Nephron progenitor cell (in vitro differentiated cells): ENCODE measurements at regions not wholly inside any gene's neighbourhood (a gene's known extent, or its start where the extent isn't known, plus 50 kb on each side); places are given as distances from the start of the nearest gene placed in this dataset.

Source experiments
- DNase-seq: peaks from one replicate; pipeline ENCODE4 v3.0.0; 2021
- H3K27ac Mint-ChIP-seq: 2 replicates; pipeline ENCODE4 v1.8.0; 2021; ENCODE audit warnings: mild to moderate bottlenecking, moderate library complexity, mixed read lengths
- H3K27me3 Mint-ChIP-seq: 2 replicates; pipeline ENCODE4 v1.8.0; 2021; ENCODE audit warnings: mild to moderate bottlenecking, low read depth, mixed read lengths; ENCODE audit not compliant: poor library complexity
- H3K36me3 Mint-ChIP-seq: 2 replicates; pipeline ENCODE4 v1.8.0; 2021; ENCODE audit warnings: low read depth, mixed read lengths
- H3K4me1 Mint-ChIP-seq: 2 replicates; pipeline ENCODE4 v1.8.0; 2021; ENCODE audit warnings: mixed read lengths
- H3K4me3 Mint-ChIP-seq: 2 replicates; pipeline ENCODE4 v1.8.0; 2021; ENCODE audit warnings: mild to moderate bottlenecking, moderate library complexity, mixed read lengths
- H3K9me3 Mint-ChIP-seq: 2 replicates; pipeline ENCODE4 v1.8.0; 2021; ENCODE audit warnings: mild to moderate bottlenecking, moderate library complexity, mixed read lengths
- TF ChIP-seq, protein P1 (sequence below): fragments of 200-600 bp; sonication (generic); IDR thresholded peaks from 2 replicates; pipeline ENCODE4 v1.5.0; 2021; ENCODE audit warnings: antibody characterized with exemption

DNA sequence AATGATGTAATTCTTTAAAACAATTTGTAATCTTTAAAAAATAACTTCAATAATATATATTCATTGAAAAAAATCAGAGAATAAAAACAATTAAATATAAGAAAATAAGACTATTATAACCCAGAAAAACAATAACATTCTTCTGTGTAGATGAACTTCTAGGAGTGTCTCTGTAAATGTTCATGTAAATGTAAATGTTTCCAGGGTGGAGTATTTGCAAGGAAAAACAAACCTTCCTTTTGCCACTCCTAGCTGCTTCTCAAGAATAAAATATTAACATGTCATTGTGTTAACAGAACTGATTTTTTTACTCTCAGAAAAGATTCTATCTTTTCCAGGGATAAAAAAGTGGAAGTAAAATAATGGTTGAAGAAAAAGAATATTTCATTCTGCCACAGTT lies 431.9 kb downstream of the PLCL1 start:
- H3K27me3 Mint-ChIP-seq: no peaks in the 10 kb centered on the region
- H3K4me1 Mint-ChIP-seq: peaks cover 26% of the 10 kb centered on the region
- H3K4me3 Mint-ChIP-seq: no peak overlapping the region
- no peaks in the 10 kb centered on the region for H3K9me3 Mint-ChIP-seq
- no peak overlapping the region for H3K27ac Mint-ChIP-seq
- DNase-seq: no peak
- TF ChIP-seq, protein P1, sequence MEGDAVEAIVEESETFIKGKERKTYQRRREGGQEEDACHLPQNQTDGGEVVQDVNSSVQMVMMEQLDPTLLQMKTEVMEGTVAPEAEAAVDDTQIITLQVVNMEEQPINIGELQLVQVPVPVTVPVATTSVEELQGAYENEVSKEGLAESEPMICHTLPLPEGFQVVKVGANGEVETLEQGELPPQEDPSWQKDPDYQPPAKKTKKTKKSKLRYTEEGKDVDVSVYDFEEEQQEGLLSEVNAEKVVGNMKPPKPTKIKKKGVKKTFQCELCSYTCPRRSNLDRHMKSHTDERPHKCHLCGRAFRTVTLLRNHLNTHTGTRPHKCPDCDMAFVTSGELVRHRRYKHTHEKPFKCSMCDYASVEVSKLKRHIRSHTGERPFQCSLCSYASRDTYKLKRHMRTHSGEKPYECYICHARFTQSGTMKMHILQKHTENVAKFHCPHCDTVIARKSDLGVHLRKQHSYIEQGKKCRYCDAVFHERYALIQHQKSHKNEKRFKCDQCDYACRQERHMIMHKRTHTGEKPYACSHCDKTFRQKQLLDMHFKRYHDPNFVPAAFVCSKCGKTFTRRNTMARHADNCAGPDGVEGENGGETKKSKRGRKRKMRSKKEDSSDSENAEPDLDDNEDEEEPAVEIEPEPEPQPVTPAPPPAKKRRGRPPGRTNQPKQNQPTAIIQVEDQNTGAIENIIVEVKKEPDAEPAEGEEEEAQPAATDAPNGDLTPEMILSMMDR: no peak
- H3K36me3 Mint-ChIP-seq: no peaks in the 10 kb centered on the region

DNA sequence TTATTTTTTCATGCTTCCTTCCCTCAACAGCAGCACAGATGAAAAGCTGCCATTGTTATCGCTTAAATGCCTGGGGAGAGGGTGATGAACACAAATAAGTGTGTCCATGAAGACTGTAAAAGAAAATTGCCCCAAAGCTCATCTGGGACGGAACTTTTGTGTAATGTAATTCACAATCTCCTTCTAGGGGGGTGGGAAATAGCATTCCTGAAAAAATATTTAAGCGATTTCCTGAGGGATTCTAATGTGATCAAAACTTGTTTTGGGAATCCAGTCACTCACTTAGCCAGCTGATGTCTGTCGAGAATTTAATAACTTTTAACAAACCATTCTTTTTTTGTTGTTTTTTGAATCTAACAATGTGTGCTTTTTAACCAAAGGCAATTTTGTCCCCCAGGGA lies 427.9 kb downstream of the PLCL1 start:
- H3K9me3 Mint-ChIP-seq: no peaks in the 10 kb centered on the region
- H3K27me3 Mint-ChIP-seq: no peaks in the 10 kb centered on the region
- peaks cover 29% of the 10 kb centered on the region for H3K4me1 Mint-ChIP-seq
- no peak overlapping the region for H3K27ac Mint-ChIP-seq
- H3K4me3 Mint-ChIP-seq: no peak overlapping the region
- TF ChIP-seq, protein P1: no peak
- no peak for DNase-seq
- H3K36me3 Mint-ChIP-seq: no peaks in the 10 kb centered on the region

DNA sequence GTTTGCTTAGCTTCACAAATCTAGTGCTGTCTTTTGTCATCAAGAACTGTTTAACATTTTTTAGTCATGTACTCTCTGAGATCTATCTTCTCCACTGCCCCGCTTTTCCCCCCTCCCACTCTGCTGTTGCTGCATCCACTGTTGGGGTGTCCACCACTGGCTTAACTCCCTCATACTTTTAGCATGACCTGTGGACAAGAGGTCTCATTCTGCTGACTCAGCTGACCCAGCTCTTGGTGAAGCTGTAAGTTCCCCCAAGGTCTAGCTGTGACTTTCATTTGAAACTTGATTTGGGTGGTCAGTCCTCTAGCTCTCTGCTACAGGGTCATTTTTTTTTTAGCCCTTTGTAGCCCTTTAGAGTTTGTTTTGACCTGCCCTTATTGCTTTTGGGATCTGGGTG lies 427.2 kb downstream of the PLCL1 start:
- Mint-ChIP-seq H3K4me1 (peaks cover 29% of the 10 kb centered on the region), H3K36me3 (no peaks in the 10 kb centered on the region), H3K9me3 (no peaks in the 10 kb centered on the region), H3K27me3 (no peaks in the 10 kb centered on the region), H3K27ac (peak overlapping the region; percentile 58), H3K4me3 (no peak overlapping the region)
- TF ChIP-seq, protein P1: no peak
- DNase-seq: no peak

DNA sequence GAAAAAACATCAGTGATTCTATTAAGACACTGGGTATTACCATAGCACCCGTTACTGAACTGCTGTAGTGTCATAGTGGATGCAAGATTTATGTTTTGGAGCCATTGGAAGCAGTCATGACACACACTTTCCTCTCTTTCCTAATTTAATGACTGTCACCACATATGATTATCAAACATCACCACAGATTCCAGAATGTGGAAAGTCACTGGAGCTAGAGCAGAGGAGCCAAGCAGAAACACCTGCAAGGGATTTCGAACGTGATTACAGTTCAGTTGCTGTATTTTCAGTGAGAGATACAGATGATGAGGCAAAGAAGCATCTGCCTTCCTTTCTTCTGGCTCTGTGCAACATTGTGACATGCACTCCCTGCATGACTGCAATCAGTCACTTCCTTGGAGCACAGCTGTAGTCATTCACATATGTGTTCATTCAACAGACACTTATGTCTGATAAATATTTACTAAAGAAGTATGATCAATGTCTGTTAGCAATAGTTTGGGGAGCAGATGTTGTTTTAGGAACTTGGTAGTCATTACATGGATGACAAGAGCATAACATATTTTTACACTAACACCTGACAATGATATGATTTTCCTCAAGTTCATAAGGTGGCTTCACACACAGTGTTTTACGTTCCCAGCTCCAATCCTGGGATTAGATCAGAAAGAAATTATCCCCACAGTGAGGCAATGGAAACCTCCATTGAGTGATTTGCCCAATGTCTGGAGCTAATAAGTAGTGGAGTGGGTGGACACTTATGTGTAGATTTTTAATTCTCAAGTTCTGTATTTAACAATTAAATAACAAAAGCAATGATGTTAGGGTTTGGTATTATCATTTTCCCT lies 416.6 kb downstream of the PLCL1 start:
- peaks cover 7% of the 10 kb centered on the region for H3K4me1 Mint-ChIP-seq
- no peak overlapping the region for H3K27ac Mint-ChIP-seq
- H3K4me3 Mint-ChIP-seq: no peak overlapping the region
- no peaks in the 10 kb centered on the region for H3K9me3 Mint-ChIP-seq
- H3K27me3 Mint-ChIP-seq: no peaks in the 10 kb centered on the region
- TF ChIP-seq, protein P1: no peak
- DNase-seq: no peak
- H3K36me3 Mint-ChIP-seq: no peaks in the 10 kb centered on the region

DNA sequence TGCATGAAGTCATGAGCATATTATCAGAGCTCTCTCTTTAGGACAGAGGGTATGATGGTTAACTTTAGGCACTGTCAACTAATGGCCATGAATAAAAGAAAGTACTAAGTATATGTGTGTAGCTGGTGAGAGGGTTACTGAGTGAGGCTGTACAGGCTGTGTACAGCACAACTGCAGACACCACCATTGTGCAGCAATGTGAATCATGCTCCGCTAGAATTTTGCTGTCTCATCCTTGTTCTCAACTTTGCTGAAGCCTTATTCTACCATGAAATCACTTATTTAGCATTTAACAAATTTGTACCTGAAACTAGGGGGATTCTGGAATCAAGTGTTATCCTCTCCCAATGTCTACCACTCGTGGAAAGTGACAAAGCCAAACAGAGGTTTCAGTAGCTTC lies 414.9 kb downstream of the PLCL1 start:
- Mint-ChIP-seq H3K27me3 (no peaks in the 10 kb centered on the region), H3K4me1 (peaks cover 7% of the 10 kb centered on the region), H3K4me3 (no peak overlapping the region), H3K9me3 (no peaks in the 10 kb centered on the region), H3K36me3 (no peaks in the 10 kb centered on the region), H3K27ac (no peak overlapping the region)
- no peak for DNase-seq
- TF ChIP-seq, protein P1: no peak

DNA sequence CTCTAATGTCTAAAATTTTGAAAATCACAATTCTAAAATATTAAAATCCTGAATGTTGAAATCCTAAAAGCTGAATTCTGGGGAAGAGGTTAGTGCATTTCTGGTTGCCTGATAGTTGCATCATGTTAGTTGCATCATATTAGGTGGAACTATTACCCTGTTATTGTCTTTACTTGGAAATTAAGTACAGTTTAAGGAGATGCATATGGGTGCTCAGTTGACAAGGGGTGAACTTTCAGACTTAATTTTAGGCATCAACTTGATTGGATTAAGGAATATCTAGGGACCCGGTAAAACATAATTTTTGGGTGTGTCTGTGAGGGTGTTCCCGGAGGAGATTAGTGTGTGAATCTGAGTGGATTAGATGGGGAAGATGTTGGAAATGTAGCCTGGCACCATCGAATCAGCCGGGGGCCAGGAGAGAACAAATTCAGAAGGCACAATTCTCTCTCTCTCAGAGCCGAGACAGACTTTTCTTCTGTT lies 409.8 kb downstream of the PLCL1 start:
- Mint-ChIP-seq H3K27ac (no peak overlapping the region), H3K4me1 (peaks cover 7% of the 10 kb centered on the region), H3K36me3 (no peaks in the 10 kb centered on the region), H3K27me3 (no peaks in the 10 kb centered on the region), H3K9me3 (no peaks in the 10 kb centered on the region), H3K4me3 (no peak overlapping the region)
- no peak for DNase-seq
- TF ChIP-seq, protein P1: no peak
